ENCODE measurements at regions not wholly inside any gene's neighbourhood (a gene's known extent, or its start where the extent isn't known, plus 50 kb on each side); places are given as distances from the start of the nearest gene placed in this dataset.

DNA sequence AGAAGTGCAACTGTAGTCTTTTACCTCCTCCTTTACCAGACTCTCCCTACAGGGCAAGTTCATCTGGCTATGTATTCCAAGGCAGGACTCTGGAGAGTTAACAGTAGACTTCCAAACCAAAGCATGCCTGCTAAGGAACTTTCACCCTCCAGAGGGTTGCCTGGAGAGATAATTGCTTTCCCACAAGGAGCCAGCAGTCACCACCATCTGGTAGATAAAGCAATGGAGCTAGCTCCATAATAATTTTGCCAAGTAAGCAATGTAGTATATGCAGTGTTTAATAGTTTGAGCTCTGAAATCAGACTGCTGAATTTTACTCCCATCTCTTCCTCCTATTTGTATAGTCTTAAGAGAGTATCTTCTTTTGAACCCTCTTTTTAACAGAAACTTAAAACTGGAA is 566.8 kb upstream of the PTGER4 start:
- TF ChIP-seq, protein P1, sequence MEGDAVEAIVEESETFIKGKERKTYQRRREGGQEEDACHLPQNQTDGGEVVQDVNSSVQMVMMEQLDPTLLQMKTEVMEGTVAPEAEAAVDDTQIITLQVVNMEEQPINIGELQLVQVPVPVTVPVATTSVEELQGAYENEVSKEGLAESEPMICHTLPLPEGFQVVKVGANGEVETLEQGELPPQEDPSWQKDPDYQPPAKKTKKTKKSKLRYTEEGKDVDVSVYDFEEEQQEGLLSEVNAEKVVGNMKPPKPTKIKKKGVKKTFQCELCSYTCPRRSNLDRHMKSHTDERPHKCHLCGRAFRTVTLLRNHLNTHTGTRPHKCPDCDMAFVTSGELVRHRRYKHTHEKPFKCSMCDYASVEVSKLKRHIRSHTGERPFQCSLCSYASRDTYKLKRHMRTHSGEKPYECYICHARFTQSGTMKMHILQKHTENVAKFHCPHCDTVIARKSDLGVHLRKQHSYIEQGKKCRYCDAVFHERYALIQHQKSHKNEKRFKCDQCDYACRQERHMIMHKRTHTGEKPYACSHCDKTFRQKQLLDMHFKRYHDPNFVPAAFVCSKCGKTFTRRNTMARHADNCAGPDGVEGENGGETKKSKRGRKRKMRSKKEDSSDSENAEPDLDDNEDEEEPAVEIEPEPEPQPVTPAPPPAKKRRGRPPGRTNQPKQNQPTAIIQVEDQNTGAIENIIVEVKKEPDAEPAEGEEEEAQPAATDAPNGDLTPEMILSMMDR (IDR thresholded peaks at IDR 0.05) = no peak
- TF ChIP-seq EP300 (IDR thresholded peaks at IDR 0.05) = no peak
- no peak for TF ChIP-seq POLR2AphosphoS5 (IDR thresholded peaks at IDR 0.05)
